SU-DHL-6 (cell line): ENCODE measurements at regions not wholly inside any gene's neighbourhood (a gene's known extent, or its start where the extent isn't known, plus 50 kb on each side); places are given as distances from the start of the nearest gene placed in this dataset.

Experiments used
- EZH2phosphoT487 ChIP-seq: fragments of 200-600 bp; sonication (generic), shearing (Covaris generic); conservative IDR thresholded peaks from 2 replicates; pipeline ENCODE4 v1.6.1; 2018; ENCODE audit warnings: mild to moderate bottlenecking, antibody characterized with exemption, low read length, moderate library complexity, mixed read lengths
- TF ChIP-seq, protein P1 (sequence below): fragments of 200-600 bp; sonication (generic); IDR thresholded peaks from one replicate; pipeline ENCODE4 v1.5.1; 2017; ENCODE audit warnings: antibody characterized with exemption, mild to moderate bottlenecking, low read length, moderate library complexity; ENCODE audit not compliant: insufficient read depth, poor library complexity, severe bottlenecking

DNA sequence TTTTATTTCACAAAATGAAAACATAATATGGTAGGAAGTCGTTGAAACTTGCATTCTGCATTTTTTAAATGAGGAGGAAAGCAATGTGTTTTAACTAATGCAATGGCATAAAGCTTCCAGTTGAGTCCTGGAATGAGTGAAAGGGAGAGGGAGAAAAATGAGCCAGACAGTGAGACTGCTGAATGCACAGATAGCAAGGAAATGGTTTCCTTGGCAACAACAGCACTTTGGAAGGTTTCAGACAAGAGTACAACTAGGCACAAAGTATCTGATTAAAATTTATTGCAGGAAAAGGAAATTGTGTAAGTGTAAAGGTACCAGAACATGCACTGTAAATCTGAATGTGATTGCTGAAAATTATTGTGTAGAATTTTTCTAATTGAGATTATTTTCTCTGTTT, 320.1 kb upstream of the KYNU start:
- TF ChIP-seq, protein P1, sequence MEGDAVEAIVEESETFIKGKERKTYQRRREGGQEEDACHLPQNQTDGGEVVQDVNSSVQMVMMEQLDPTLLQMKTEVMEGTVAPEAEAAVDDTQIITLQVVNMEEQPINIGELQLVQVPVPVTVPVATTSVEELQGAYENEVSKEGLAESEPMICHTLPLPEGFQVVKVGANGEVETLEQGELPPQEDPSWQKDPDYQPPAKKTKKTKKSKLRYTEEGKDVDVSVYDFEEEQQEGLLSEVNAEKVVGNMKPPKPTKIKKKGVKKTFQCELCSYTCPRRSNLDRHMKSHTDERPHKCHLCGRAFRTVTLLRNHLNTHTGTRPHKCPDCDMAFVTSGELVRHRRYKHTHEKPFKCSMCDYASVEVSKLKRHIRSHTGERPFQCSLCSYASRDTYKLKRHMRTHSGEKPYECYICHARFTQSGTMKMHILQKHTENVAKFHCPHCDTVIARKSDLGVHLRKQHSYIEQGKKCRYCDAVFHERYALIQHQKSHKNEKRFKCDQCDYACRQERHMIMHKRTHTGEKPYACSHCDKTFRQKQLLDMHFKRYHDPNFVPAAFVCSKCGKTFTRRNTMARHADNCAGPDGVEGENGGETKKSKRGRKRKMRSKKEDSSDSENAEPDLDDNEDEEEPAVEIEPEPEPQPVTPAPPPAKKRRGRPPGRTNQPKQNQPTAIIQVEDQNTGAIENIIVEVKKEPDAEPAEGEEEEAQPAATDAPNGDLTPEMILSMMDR, result no peak
- TF ChIP-seq EZH2phosphoT487, result no peak
